DND-41 (cell line): ENCODE measurements at regions not wholly inside any gene's neighbourhood (a gene's known extent, or its start where the extent isn't known, plus 50 kb on each side); places are given as distances from the start of the nearest gene placed in this dataset.

Source experiments
- ATAC-seq: fragments of 200-7000 bp; cut with Tn5 transposase; 3 replicates; pipeline ENCODE4 v1.9.1; 2021; ENCODE audit warnings: low read depth; ENCODE audit not compliant: insufficient read depth
- DNase-seq: peaks from one replicate; pipeline ENCODE4 v3.0.0-alpha.2; 2020
- H2AFZ ChIP-seq: 2 replicates; pipeline ENCODE4 v1.6.0; 2012; ENCODE audit warnings: low read depth, low read length
- H3K27ac ChIP-seq: 2 replicates; pipeline ENCODE4 v1.5.1; 2012; ENCODE audit warnings: low read length, inconsistent platforms
- H3K27me3 ChIP-seq: fragments of 200-600 bp; sonication (generic); 2 replicates; pipeline ENCODE4 v1.6.0; 2012; ENCODE audit warnings: low read length, mild to moderate bottlenecking, inconsistent platforms; ENCODE audit not compliant: insufficient read depth, poor library complexity
- H3K36me3 ChIP-seq: 2 replicates; pipeline ENCODE4 v1.5.1; 2012; ENCODE audit warnings: low read length, inconsistent platforms; ENCODE audit not compliant: insufficient read depth
- H3K4me1 ChIP-seq: 2 replicates; pipeline ENCODE4 v1.5.1; 2012; ENCODE audit warnings: mild to moderate bottlenecking, low read length; ENCODE audit not compliant: insufficient read depth
- H3K4me2 ChIP-seq: 2 replicates; pipeline ENCODE4 v1.6.0; 2012; ENCODE audit warnings: mild to moderate bottlenecking, moderate library complexity, low read length, inconsistent platforms; ENCODE audit not compliant: insufficient read depth
- H3K4me3 ChIP-seq, 2 experiments: fragments of 200-600 bp in 1 of 2; shearing (Covaris generic) in 1 of 2; 2 replicates each; pipeline ENCODE4 v1.5.1; 2012 to 2016; ENCODE audit warnings: inconsistent platforms in 2 of 2, low read length in 2 of 2, mild to moderate bottlenecking in 2 of 2, low read depth in 1 of 2, moderate library complexity in 1 of 2
- H3K79me2 ChIP-seq: 2 replicates; pipeline ENCODE4 v1.6.0; 2012; ENCODE audit warnings: low read length, inconsistent platforms; ENCODE audit not compliant: insufficient read depth
- H3K9ac ChIP-seq: 2 replicates; pipeline ENCODE4 v1.6.0; 2012; ENCODE audit warnings: low read depth, mild to moderate bottlenecking, inconsistent platforms, low read length, moderate library complexity
- H3K9me3 ChIP-seq: 2 replicates; pipeline ENCODE4 v1.5.1; 2012; ENCODE audit warnings: low read length, moderate library complexity, mild to moderate bottlenecking, inconsistent platforms; ENCODE audit not compliant: insufficient read depth, severe bottlenecking
- H4K20me1 ChIP-seq: 2 replicates; pipeline ENCODE4 v1.6.0; 2012; ENCODE audit warnings: low read length; ENCODE audit not compliant: insufficient read depth
- EZH2 ChIP-seq: IDR thresholded peaks from 3 replicates; pipeline ENCODE4 v1.6.1; 2012; ENCODE audit warnings: borderline replicate concordance, low read depth, mild to moderate bottlenecking, moderate library complexity, low read length, inconsistent platforms; ENCODE audit not compliant: severe bottlenecking
- TF ChIP-seq, protein P1 (sequence below): IDR thresholded peaks from 2 replicates; pipeline ENCODE4 v1.5.1; 2012; ENCODE audit warnings: borderline replicate concordance, low read length, moderate library complexity, mild to moderate bottlenecking; ENCODE audit not compliant: poor library complexity, severe bottlenecking; ENCODE audit errors: extremely low read depth

DNA sequence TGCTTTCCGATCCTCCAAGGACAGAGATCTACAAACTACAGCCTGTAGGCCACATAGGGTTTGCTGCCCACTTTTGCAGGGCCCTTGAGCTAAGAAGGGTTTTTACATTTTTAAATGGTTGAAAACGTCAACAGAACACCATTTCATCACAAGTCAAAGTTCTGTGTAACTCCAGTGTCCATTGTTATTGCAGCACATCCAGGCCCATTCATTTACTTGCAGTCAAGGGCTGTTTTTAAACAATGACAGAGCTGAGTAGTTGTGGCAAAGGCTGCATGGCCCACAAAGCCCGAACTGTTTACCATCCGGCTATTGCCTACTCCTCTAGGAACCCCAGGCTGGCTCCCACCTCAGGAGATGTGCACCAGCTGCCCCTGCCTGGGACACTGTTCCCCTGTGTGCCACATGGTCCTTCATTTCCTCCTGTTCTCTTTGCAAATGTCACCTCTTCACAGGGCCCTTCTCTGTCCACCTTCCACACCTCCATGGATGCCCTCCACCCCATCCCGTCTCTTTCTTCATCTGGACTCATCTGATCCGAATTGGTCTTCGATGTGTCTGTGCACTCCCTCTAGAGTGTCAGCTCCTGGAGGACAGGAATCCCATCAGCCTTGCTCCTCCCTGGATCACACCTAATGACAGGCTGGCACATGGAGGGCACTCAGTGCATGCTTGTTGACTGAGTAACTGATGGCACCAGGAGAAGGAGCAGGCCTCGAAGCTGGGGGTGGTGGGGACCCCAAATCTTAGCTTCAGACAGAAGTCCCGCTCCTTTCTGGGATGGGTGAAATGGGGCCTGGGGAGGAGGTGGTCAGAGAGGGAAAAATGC, 69.5 kb upstream of the IQSEC1 start:
- DNase-seq (no peak), ATAC-seq (no peak)
- TF ChIP-seq EZH2, result no peak
- TF ChIP-seq, protein P1, sequence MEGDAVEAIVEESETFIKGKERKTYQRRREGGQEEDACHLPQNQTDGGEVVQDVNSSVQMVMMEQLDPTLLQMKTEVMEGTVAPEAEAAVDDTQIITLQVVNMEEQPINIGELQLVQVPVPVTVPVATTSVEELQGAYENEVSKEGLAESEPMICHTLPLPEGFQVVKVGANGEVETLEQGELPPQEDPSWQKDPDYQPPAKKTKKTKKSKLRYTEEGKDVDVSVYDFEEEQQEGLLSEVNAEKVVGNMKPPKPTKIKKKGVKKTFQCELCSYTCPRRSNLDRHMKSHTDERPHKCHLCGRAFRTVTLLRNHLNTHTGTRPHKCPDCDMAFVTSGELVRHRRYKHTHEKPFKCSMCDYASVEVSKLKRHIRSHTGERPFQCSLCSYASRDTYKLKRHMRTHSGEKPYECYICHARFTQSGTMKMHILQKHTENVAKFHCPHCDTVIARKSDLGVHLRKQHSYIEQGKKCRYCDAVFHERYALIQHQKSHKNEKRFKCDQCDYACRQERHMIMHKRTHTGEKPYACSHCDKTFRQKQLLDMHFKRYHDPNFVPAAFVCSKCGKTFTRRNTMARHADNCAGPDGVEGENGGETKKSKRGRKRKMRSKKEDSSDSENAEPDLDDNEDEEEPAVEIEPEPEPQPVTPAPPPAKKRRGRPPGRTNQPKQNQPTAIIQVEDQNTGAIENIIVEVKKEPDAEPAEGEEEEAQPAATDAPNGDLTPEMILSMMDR, result no peak
- no peaks in the 10 kb centered on the region for H3K79me2 ChIP-seq
- H4K20me1 ChIP-seq, result peaks cover 11% of the 10 kb centered on the region
- H3K4me3 ChIP-seq, result no peak overlapping the region
- no peaks in the 10 kb centered on the region for H3K9me3 ChIP-seq
- no peaks in the 10 kb centered on the region for H3K27me3 ChIP-seq
- no peak overlapping the region for H3K27ac ChIP-seq
- no peaks in the 10 kb centered on the region for H3K36me3 ChIP-seq
- H3K9ac ChIP-seq, result no peak overlapping the region
- no peak overlapping the region for H2AFZ ChIP-seq
- no peak overlapping the region for H3K4me2 ChIP-seq
- no peaks in the 10 kb centered on the region for H3K4me1 ChIP-seq

DNA sequence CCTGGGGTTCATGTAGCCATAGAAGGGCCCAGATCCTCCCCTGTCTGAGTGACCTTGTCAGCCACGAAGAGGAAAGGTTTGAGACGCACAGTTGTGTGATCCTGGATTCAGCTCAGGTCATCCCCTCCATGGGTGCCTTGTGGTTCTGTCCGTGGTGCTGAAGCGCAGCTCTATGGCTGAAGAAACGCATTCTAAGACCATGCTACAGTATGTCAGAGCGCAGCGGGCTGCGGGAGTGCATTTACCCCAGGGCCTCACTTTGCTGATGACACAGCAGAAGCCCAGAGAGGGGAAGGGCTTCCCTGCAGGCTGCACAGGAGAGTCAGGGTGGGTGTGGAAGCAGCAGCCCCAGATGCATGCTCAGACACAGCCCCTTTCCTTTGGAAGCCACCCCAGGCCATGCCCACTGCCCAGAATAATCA, 68.8 kb upstream of the IQSEC1 start:
- H3K79me2 ChIP-seq, result no peaks in the 10 kb centered on the region
- H3K4me2 ChIP-seq, result no peak overlapping the region
- no peaks in the 10 kb centered on the region for H3K9me3 ChIP-seq
- H3K36me3 ChIP-seq, result no peaks in the 10 kb centered on the region
- peak; percentile 97 for ATAC-seq
- H3K9ac ChIP-seq, result no peak overlapping the region
- H3K4me1 ChIP-seq, result no peaks in the 10 kb centered on the region
- TF ChIP-seq, protein P1, result no peak
- TF ChIP-seq EZH2, result no peak
- no peak overlapping the region for H3K27ac ChIP-seq
- no peak overlapping the region for H2AFZ ChIP-seq
- H4K20me1 ChIP-seq, result peaks cover 11% of the 10 kb centered on the region
- DNase-seq, result peak; percentile 76
- H3K4me3 ChIP-seq, result no peak overlapping the region
- no peaks in the 10 kb centered on the region for H3K27me3 ChIP-seq

DNA sequence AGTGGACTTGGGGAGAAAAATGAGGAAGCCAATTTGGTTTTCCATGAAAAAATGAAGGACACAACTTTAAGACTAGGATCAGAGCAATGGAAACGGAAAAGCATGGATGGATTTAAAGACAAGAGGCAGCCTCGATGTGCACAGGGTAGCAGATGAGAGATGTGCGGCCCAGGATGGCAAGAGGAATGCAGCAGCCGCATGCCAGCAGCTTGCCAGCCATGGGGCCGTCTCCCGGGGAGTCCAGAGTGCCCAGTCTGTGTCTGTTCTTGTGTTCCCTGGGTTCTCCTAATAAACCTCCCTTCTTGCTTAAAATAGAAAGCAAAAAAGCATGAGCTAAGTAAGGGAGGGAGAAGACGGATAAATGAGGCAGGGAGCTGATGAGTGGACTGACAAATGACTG, 68.0 kb upstream of the IQSEC1 start:
- no peak overlapping the region for H2AFZ ChIP-seq
- H3K36me3 ChIP-seq, result no peaks in the 10 kb centered on the region
- no peak overlapping the region for H3K9ac ChIP-seq
- H3K9me3 ChIP-seq, result no peaks in the 10 kb centered on the region
- peaks cover 11% of the 10 kb centered on the region for H4K20me1 ChIP-seq
- DNase-seq (no peak), ATAC-seq (no peak)
- no peak overlapping the region for H3K27ac ChIP-seq
- H3K4me2 ChIP-seq, result no peak overlapping the region
- no peaks in the 10 kb centered on the region for H3K79me2 ChIP-seq
- no peaks in the 10 kb centered on the region for H3K4me1 ChIP-seq
- H3K4me3 ChIP-seq, result no peak overlapping the region
- TF ChIP-seq EZH2, result no peak
- TF ChIP-seq, protein P1, result no peak
- H3K27me3 ChIP-seq, result no peaks in the 10 kb centered on the region
